IMR-90 (cell line): ENCODE measurements at regions not wholly inside any gene's neighbourhood (a gene's known extent, or its start where the extent isn't known, plus 50 kb on each side); places are given as distances from the start of the nearest gene placed in this dataset.

Experiments used
- ATAC-seq: fragments of 200-7000 bp; cut with Tn5 transposase; 2 replicates; pipeline ENCODE4 v1.9.1; 2020; ENCODE audit warnings: low read depth, mild to moderate bottlenecking, moderate library complexity
- BruUV-seq: library from RNA; stranded (reverse); fragments of 400-500 nt; replicated peaks from 2 replicates; lab custom pipeline; 2021; lab: Mats Ljungman, UMichigan
- CTCF ChIA-PET: fragments of 300-600 bp; formaldehyde crosslinking; extraction: SDS; loops from one replicate; lab custom pipeline; 2021; ENCODE audit warnings: antibody characterized with exemption; lab: Yijun Ruan, JAX
- POLR2A ChIA-PET: fragments of 300-600 bp; sonication (Branson Sonifier 250); formaldehyde crosslinking; loops from one replicate; lab custom pipeline; 2022; ENCODE audit warnings: antibody characterized with exemption; ENCODE audit not compliant: unreplicated experiment; lab: Charles Lee
- DNase-seq: peaks from one replicate; pipeline ENCODE4 v3.0.0; 2013
- H2AFZ ChIP-seq: replicated peaks from 2 replicates; pipeline ENCODE3; 2013; ENCODE audit warnings: low read length, mild to moderate bottlenecking; ENCODE audit not compliant: poor library complexity
- H2AK5ac ChIP-seq: 2 replicates; pipeline ENCODE4 v1.6.1; 2013; ENCODE audit warnings: low read depth, low read length, inconsistent platforms
- H2AK9ac ChIP-seq: replicated peaks from 2 replicates; pipeline ENCODE3; 2013; ENCODE audit warnings: mild to moderate bottlenecking, low read depth, low read length, moderate library complexity; ENCODE audit not compliant: poor library complexity
- H2BK120ac ChIP-seq: 2 replicates; pipeline ENCODE4 v1.6.1; 2013; ENCODE audit warnings: low read depth, low read length, inconsistent platforms
- H2BK15ac ChIP-seq: 3 replicates; pipeline ENCODE4 v1.6.1; 2013; ENCODE audit warnings: low read depth, low read length, inconsistent platforms
- H2BK20ac ChIP-seq: 2 replicates; pipeline ENCODE4 v1.6.1; 2013; ENCODE audit warnings: low read depth, mild to moderate bottlenecking, inconsistent platforms, low read length, moderate library complexity
- H2BK5ac ChIP-seq: 2 replicates; pipeline ENCODE4 v1.6.1; 2013; ENCODE audit warnings: mild to moderate bottlenecking, low read depth, low read length, inconsistent platforms; ENCODE audit not compliant: poor library complexity, severe bottlenecking
- H3K14ac ChIP-seq: replicated peaks from 2 replicates; pipeline ENCODE4 v1.6.1; 2013; ENCODE audit warnings: low read depth, low read length, inconsistent platforms
- H3K18ac ChIP-seq: 2 replicates; pipeline ENCODE4 v1.6.1; 2013; ENCODE audit warnings: low read depth, low read length, control low read depth
- H3K23ac ChIP-seq: 2 replicates; pipeline ENCODE4 v1.6.1; 2013; ENCODE audit warnings: low read depth, low read length, inconsistent platforms
- H3K27ac ChIP-seq: 2 replicates; pipeline ENCODE4 v1.5.1; 2013; ENCODE audit warnings: mild to moderate bottlenecking, control low read depth, low read length; ENCODE audit not compliant: insufficient read depth
- H3K27me3 ChIP-seq: 2 replicates; pipeline ENCODE4 v1.6.1; 2013; ENCODE audit warnings: low read length; ENCODE audit not compliant: control insufficient read depth, insufficient read depth
- H3K36me3 ChIP-seq: 2 replicates; pipeline ENCODE4 v1.6.1; 2013; ENCODE audit warnings: low read length, mixed read lengths; ENCODE audit not compliant: control insufficient read depth, insufficient read depth
- H3K4ac ChIP-seq: 2 replicates; pipeline ENCODE4 v1.6.1; 2013; ENCODE audit warnings: low read depth, low read length, inconsistent platforms
- H3K4me1 ChIP-seq: 2 replicates; pipeline ENCODE4 v1.6.1; 2013; ENCODE audit warnings: low read length, mixed read lengths; ENCODE audit not compliant: control insufficient read depth, insufficient read depth
- H3K4me2 ChIP-seq: 2 replicates; pipeline ENCODE4 v1.6.1; 2013; ENCODE audit warnings: low read depth, mild to moderate bottlenecking, control low read depth, low read length, moderate library complexity
- H3K4me3 ChIP-seq: 2 replicates; pipeline ENCODE4 v1.5.1; 2013; ENCODE audit warnings: low read depth, mild to moderate bottlenecking, control low read depth, low read length, moderate library complexity; ENCODE audit not compliant: insufficient read depth
- H3K56ac ChIP-seq: 2 replicates; pipeline ENCODE4 v1.6.1; 2013; ENCODE audit warnings: low read length, inconsistent platforms; ENCODE audit not compliant: insufficient read depth; ENCODE audit errors: extremely low read depth
- H3K79me1 ChIP-seq, 2 experiments: 2 replicates each; pipeline ENCODE4 v1.6.1; 2013; ENCODE audit warnings: low read length in 2 of 2, inconsistent platforms in 1 of 2, low read depth in 1 of 2
- H3K9ac ChIP-seq: 2 replicates; pipeline ENCODE4 v1.6.1; 2013; ENCODE audit warnings: low read depth, low read length, control low read depth
- H3K9me1 ChIP-seq: 2 replicates; pipeline ENCODE4 v1.6.1; 2013; ENCODE audit warnings: low read length, inconsistent platforms; ENCODE audit not compliant: insufficient read depth
- H3K9me3 ChIP-seq: 2 replicates; pipeline ENCODE4 v1.6.1; 2013; ENCODE audit warnings: low read length; ENCODE audit not compliant: control insufficient read depth, insufficient read depth
- H4K20me1 ChIP-seq: 2 replicates; pipeline ENCODE4 v1.6.1; 2013; ENCODE audit warnings: low read length, inconsistent platforms; ENCODE audit not compliant: insufficient read depth
- H4K5ac ChIP-seq: 2 replicates; pipeline ENCODE4 v1.6.1; 2013; ENCODE audit warnings: mild to moderate bottlenecking, low read depth, low read length, control low read depth
- H4K8ac ChIP-seq, 2 experiments: 2 replicates each; pipeline ENCODE4 v1.6.1; 2013; ENCODE audit warnings: low read depth in 2 of 2, low read length in 2 of 2, control low read depth in 1 of 2, inconsistent platforms in 1 of 2
- H4K91ac ChIP-seq: 2 replicates; pipeline ENCODE4 v1.6.1; 2013; ENCODE audit warnings: low read depth, low read length, inconsistent platforms; ENCODE audit not compliant: insufficient read depth
- CHD1 ChIP-seq: IDR thresholded peaks from 2 replicates; pipeline ENCODE4 v1.6.1; 2012; ENCODE audit warnings: low read depth, low read length, improper control_type of control experiment
- MAZ ChIP-seq: IDR thresholded peaks from 2 replicates; pipeline ENCODE4 v1.6.1; 2012; ENCODE audit warnings: low read depth, mild to moderate bottlenecking, low read length, improper control_type of control experiment, moderate library complexity, borderline replicate concordance
- MXI1 ChIP-seq: IDR thresholded peaks from 2 replicates; pipeline ENCODE4 v1.6.1; 2012; ENCODE audit warnings: low read depth, mild to moderate bottlenecking, low read length, moderate library complexity, borderline replicate concordance
- POLR2A ChIP-seq: IDR thresholded peaks from 2 replicates; pipeline ENCODE4 v1.6.1; 2012; ENCODE audit warnings: mild to moderate bottlenecking, low read depth, low read length
- SMC3 ChIP-seq: fragments of 150-350 bp; IDR thresholded peaks from 2 replicates; pipeline ENCODE4 v1.6.1; 2016; ENCODE audit warnings: low read depth, mild to moderate bottlenecking, antibody characterized with exemption, low read length, moderate library complexity
- WGBS, 2 experiments: methylation state at CpG; one replicate each; pipeline versions ENCODE4 v1.1.5 to v1.1.7; 2013; ENCODE audit warnings: missing lambda C conversion rate in 2 of 2; ENCODE audit not compliant: insufficient read length in 1 of 2; ENCODE audit errors: extremely low coverage in 2 of 2; 5-methylcytosine and 5-hydroxymethylcytosine counted together
- dilution Hi-C: fragments of 300-500 bp; cut with HindIII; formaldehyde crosslinking; loops from one replicate; pipeline ENCODE4 v1.14.3; 2018; ENCODE audit warnings: low sequenced_read_pairs; ENCODE audit not compliant: unreplicated experiment
- in situ Hi-C: fragments of 300-500 bp; cut with MboI; formaldehyde crosslinking; loops from 3 replicates; pipeline ENCODE4 v1.14.3; 2019; ENCODE audit warnings: low sequenced_read_pairs, inconsistent platforms, mixed read lengths
- intact Hi-C: fragments of 100-400 bp; cut with micrococcal nuclease; formaldehyde crosslinking; loops from 2 replicates; pipeline ENCODE4 v1.10.0; 2022
- TF ChIP-seq, protein P1 (sequence below): conservative IDR thresholded peaks from 2 replicates; pipeline ENCODE4 v1.5.1; 2012; ENCODE audit warnings: mild to moderate bottlenecking, low read depth, low read length, improper control_type of control experiment
- TF ChIP-seq, protein P2 (sequence below): fragments of 150-350 bp; IDR thresholded peaks from 2 replicates; pipeline ENCODE4 v1.6.1; 2016; ENCODE audit warnings: low read depth, mild to moderate bottlenecking, low read length, moderate library complexity, borderline replicate concordance

DNA sequence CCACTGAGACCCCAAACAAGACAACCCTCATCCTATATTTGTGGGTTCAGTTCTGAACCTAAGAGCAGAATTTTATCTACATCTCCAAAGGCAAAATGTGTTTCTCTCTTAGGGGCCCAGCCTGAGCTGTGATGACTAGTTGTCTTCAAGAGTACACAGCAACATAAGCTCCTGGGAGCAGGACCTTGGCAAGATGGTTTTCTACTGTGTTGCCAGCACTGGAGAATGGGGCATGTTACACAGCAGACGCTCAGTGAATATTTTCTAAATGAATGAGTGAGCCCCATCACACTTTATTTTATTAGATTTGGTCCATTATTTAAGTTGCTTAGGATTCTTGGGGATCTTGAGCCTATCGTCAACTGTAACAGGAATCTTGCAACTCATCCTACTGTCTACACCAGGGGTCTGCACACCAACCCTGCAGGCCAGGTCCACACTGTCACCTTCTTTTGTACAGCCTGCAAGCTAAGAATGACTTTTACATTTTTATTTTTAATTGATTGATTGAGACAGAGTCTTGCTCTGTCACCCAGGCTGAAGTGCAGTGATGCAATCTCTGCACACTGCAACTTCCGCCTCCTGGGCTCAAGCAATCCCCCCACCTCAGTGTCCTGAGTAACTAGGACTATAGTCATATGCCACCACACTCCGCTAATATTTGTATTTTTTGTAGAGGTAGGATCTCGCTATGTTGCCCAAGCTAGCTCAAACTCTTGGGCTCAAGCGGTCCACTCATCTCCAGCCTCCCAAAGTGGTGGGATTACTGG, 347.1 kb downstream of the FGFR2 start:
- Histone ChIP-seq H4K91ac (no peak overlapping the region), H3K27ac (no peak overlapping the region), H2BK15ac (no peak overlapping the region), H3K4me1 (no peaks in the 10 kb centered on the region), H3K18ac (no peak overlapping the region), H2BK5ac (no peak overlapping the region), H3K9me1 (no peaks in the 10 kb centered on the region), H3K4me2 (no peak overlapping the region), H2BK20ac (no peak overlapping the region), H3K23ac (no peak overlapping the region), H3K56ac (no peak overlapping the region), H2AFZ (no peak overlapping the region), H3K4me3 (no peak overlapping the region), H2AK5ac (no peak overlapping the region), H3K27me3 (no peaks in the 10 kb centered on the region), H2AK9ac (no peak overlapping the region), H3K9ac (no peak overlapping the region), H4K20me1 (no peaks in the 10 kb centered on the region), H3K79me1 (no peaks in the 10 kb centered on the region), H3K4ac (no peak overlapping the region), H3K9me3 (peaks cover 17% of the 10 kb centered on the region), H4K8ac (no peak overlapping the region), H2BK120ac (no peak overlapping the region), H4K5ac (no peak overlapping the region), H3K36me3 (no peaks in the 10 kb centered on the region), H3K14ac (no peak overlapping the region)
- no peak for TF ChIP-seq SMC3
- TF ChIP-seq CHD1, result no peak
- TF ChIP-seq POLR2A, result no peak
- TF ChIP-seq, protein P1, sequence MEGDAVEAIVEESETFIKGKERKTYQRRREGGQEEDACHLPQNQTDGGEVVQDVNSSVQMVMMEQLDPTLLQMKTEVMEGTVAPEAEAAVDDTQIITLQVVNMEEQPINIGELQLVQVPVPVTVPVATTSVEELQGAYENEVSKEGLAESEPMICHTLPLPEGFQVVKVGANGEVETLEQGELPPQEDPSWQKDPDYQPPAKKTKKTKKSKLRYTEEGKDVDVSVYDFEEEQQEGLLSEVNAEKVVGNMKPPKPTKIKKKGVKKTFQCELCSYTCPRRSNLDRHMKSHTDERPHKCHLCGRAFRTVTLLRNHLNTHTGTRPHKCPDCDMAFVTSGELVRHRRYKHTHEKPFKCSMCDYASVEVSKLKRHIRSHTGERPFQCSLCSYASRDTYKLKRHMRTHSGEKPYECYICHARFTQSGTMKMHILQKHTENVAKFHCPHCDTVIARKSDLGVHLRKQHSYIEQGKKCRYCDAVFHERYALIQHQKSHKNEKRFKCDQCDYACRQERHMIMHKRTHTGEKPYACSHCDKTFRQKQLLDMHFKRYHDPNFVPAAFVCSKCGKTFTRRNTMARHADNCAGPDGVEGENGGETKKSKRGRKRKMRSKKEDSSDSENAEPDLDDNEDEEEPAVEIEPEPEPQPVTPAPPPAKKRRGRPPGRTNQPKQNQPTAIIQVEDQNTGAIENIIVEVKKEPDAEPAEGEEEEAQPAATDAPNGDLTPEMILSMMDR, result no peak
- no peak for TF ChIP-seq MXI1
- TF ChIP-seq MAZ, result no peak
- TF ChIP-seq, protein P2, sequence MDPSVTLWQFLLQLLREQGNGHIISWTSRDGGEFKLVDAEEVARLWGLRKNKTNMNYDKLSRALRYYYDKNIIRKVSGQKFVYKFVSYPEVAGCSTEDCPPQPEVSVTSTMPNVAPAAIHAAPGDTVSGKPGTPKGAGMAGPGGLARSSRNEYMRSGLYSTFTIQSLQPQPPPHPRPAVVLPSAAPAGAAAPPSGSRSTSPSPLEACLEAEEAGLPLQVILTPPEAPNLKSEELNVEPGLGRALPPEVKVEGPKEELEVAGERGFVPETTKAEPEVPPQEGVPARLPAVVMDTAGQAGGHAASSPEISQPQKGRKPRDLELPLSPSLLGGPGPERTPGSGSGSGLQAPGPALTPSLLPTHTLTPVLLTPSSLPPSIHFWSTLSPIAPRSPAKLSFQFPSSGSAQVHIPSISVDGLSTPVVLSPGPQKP, result no peak
- intact Hi-C loops (no loop called here), in situ Hi-C loops (no loop called here), dilution Hi-C loops (no loop called here)
- ChIA-PET POLR2A (no interaction called here), CTCF (no interaction called here)
- DNase-seq, result no peak
- WGBS, 2 experiments, result no CpG with 5 or more reads among the region's 6 CpGs
- no TSS peak for BruUV-seq
- no peak for ATAC-seq
